Right lobe of liver (tissue), 4 donors: ENCODE measurements at regions not wholly inside any gene's neighbourhood (a gene's known extent, or its start where the extent isn't known, plus 50 kb on each side); places are given as distances from the start of the nearest gene placed in this dataset.

Experiments
- CTCF ChIP-seq, 4 donors: fragments of 200-600 bp in 3 of 4; fragments of 450-650 bp in 1 of 4; IDR thresholded peaks; one replicate each; pipeline versions ENCODE4 v1.5.1 to v1.8.0; 2016 to 2022; ENCODE audit warnings: antibody characterized with exemption in 4 of 4, mild to moderate bottlenecking in 2 of 4
- POLR2A ChIP-seq: fragments of 450-650 bp; IDR thresholded peaks from one replicate; pipeline ENCODE4 v1.6.1; 2017; ENCODE audit warnings: antibody characterized with exemption, mild to moderate bottlenecking
- donor health status: DM: no; HTN: no; CAD: no.
- donor health status: DM: no; HTN: no; CAD: no.
- donor health status: DM: no; HTN: yes; CAD: no.

- TF ChIP-seq CTCF (IDR thresholded peaks at IDR 0.05) = no peak
- TF ChIP-seq POLR2A = no peak
Measured at GRCh38 chr6:25155211-25155610, 124.0 kb upstream of the CARMIL1 start.
